Non-pigmented ciliary epithelial cell (primary cell): ENCODE measurements at regions not wholly inside any gene's neighbourhood (a gene's known extent, or its start where the extent isn't known, plus 50 kb on each side); places are given as distances from the start of the nearest gene placed in this dataset.

Source experiments
- DNase-seq: peaks from one replicate; pipeline ENCODE4 v3.0.0-alpha.2; 2010; ENCODE audit warnings: low read depth

GRCh38 chr1:68291688-68292384 is 59.5 kb upstream of the WLS start:
- DNase-seq: no peak

GRCh38 chr1:68287241-68287640 is 54.9 kb upstream of the WLS start:
- DNase-seq: no peak

- DNase-seq: no peak
These were observed 52.7 kb upstream of the WLS start for GRCh38 chr1:68285046-68285445.

- DNase-seq: no peak
These were observed 49.8 kb upstream of the WLS start for GRCh38 chr1:68281946-68282615.
